ENCODE measurements at regions not wholly inside any gene's neighbourhood (a gene's known extent, or its start where the extent isn't known, plus 50 kb on each side); places are given as distances from the start of the nearest gene placed in this dataset.

DNA sequence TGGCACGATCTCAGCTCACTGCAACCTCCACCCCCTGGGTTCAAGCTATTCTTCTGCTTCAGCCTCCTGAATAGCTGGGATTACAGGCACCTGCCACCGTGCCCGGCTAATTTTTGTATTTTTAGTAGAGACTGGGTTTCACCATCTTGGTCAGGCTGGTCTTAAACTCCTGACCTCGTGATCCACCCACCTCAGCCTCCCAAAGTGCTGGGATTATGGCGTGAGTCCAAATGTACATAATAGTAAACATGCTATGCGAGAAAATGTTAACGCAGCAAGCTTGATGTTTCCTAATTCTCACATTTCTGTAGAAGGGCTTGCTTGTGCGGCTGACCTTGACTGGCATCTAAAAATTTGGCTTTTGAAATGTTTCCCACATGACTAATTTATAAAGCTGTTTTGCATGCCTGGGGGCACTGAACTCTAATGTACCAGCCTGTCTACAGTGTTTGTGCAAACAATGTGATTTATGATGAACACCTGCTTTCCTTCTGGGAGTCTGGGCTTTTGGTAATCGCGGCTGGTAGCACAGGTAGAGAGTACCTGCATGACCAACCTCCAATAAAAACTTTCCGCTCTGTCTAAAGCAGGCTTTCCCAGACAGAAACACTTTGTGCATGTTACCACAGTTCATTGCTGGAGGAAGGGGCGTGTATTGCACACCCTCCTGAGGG lies 216.8 kb downstream of the IL15 start:
- POLR2A ChIA-PET, result no interaction called here
- no peak overlapping the region for H3K9ac ChIP-seq (ENCODE audit: low read length)

More for the DNA sequence above, 216.8 kb downstream of the IL15 start:
- Histone ChIP-seq H2AFZ (ENCODE audit: low read depth, low read length, poor library complexity, severe bottlenecking) (no peak overlapping the region), H3K36me3 (ENCODE audit: control insufficient read depth in 1 of 2, insufficient read depth in 2 of 2, low read length in 2 of 2) (no peaks in the 10 kb centered on the region), H3K27ac (ENCODE audit: low read depth, low read length) (no peak overlapping the region), H3K79me2 (ENCODE audit: insufficient read depth, low read length) (no peaks in the 10 kb centered on the region), H3K4me2 (ENCODE audit: low read length) (no peak overlapping the region), H3K9me2 (ENCODE audit: insufficient read depth) (no peaks in the 10 kb centered on the region), H4K20me1 (ENCODE audit: insufficient read depth) (no peaks in the 10 kb centered on the region), H3K27me3 (ENCODE audit: insufficient read depth, low read length) (no peaks in the 10 kb centered on the region), H3K4me3 (replicated peaks in 1 of 2; ENCODE audit: low read depth in 1 of 2, low read length in 2 of 2) (no peak overlapping the region), H3K9me3 (ENCODE audit: control insufficient read depth in 1 of 2, insufficient read depth in 1 of 2, low read depth in 1 of 2, low read length in 2 of 2) (no peaks in the 10 kb centered on the region), H3K4me1 (ENCODE audit: control insufficient read depth in 1 of 2, insufficient read depth in 2 of 2, low read length in 2 of 2) (no peaks in the 10 kb centered on the region)
- no peak for ATAC-seq
- ChIA-PET RAD21 (ENCODE audit: low non-redundant PET in 1 of 2, low total read pairs in 2 of 2, uncharacterized antibody in 2 of 2, unreplicated experiment in 2 of 2) (no interaction called here), CTCF (no interaction called here)
- BruUV-seq (replicated peaks), result no TSS peak
- TF ChIP-seq MAX (IDR thresholded peaks at IDR 0.05) (no peak), EGR1 (IDR thresholded peaks at IDR 0.05; ENCODE audit: low read depth) (no peak), SP1 (IDR thresholded peaks at IDR 0.05; ENCODE audit: low read depth) (no peak), FOSL1 (IDR thresholded peaks at IDR 0.05; ENCODE audit: low read depth) (no peak), JUND (IDR thresholded peaks at IDR 0.05) (no peak), TCF7L2 (IDR thresholded peaks at IDR 0.05; ENCODE audit: borderline replicate concordance, extremely low read depth, insufficient read depth, insufficient read length) (no peak), POLR2A (IDR thresholded peaks at IDR 0.05; ENCODE audit: borderline replicate concordance, extremely low read depth, insufficient read depth, insufficient read length) (no peak), EZH2 (IDR thresholded peaks at IDR 0.05) (no peak), EZH2phosphoT487 (IDR thresholded peaks at IDR 0.05; ENCODE audit: borderline replicate concordance) (no peak), RAD21 (IDR thresholded peaks at IDR 0.05; ENCODE audit: low read depth) (no peak), SRF (IDR thresholded peaks at IDR 0.05; ENCODE audit: low read depth) (no peak), YY1 (IDR thresholded peaks at IDR 0.05; ENCODE audit: extremely low read depth, insufficient replicate concordance, low read depth, low read length) (no peak), CBX3 (IDR thresholded peaks at IDR 0.05; ENCODE audit: low read depth) (no peak), SIN3A (IDR thresholded peaks at IDR 0.05; ENCODE audit: low read depth) (no peak), ZBTB33 (IDR thresholded peaks at IDR 0.05; ENCODE audit: extremely low read depth, insufficient replicate concordance, low read length) (no peak), POLR2AphosphoS5 (IDR thresholded peaks at IDR 0.05; ENCODE audit: low read depth, low read length) (no peak), CEBPB (IDR thresholded peaks at IDR 0.05; ENCODE audit: low read depth) (no peak)
- TF ChIP-seq, protein P1, sequence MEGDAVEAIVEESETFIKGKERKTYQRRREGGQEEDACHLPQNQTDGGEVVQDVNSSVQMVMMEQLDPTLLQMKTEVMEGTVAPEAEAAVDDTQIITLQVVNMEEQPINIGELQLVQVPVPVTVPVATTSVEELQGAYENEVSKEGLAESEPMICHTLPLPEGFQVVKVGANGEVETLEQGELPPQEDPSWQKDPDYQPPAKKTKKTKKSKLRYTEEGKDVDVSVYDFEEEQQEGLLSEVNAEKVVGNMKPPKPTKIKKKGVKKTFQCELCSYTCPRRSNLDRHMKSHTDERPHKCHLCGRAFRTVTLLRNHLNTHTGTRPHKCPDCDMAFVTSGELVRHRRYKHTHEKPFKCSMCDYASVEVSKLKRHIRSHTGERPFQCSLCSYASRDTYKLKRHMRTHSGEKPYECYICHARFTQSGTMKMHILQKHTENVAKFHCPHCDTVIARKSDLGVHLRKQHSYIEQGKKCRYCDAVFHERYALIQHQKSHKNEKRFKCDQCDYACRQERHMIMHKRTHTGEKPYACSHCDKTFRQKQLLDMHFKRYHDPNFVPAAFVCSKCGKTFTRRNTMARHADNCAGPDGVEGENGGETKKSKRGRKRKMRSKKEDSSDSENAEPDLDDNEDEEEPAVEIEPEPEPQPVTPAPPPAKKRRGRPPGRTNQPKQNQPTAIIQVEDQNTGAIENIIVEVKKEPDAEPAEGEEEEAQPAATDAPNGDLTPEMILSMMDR (IDR thresholded peaks at IDR 0.05 in 2 of 3, conservative IDR thresholded peaks at IDR 0.05 in 1 of 3; ENCODE audit: borderline replicate concordance in 1 of 3, insufficient read depth in 1 of 3, low read depth in 2 of 3, low read length in 2 of 3), result no peak
- TF ChIP-seq, protein P2, sequence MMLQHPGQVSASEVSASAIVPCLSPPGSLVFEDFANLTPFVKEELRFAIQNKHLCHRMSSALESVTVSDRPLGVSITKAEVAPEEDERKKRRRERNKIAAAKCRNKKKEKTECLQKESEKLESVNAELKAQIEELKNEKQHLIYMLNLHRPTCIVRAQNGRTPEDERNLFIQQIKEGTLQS (IDR thresholded peaks at IDR 0.05), result no peak
- intact Hi-C loops (cut with micrococcal nuclease), result no loop called here
- no peak for DNase-seq (ENCODE audit: low read depth, low spot score)
